HepG2 (cell line): ENCODE measurements at regions not wholly inside any gene's neighbourhood (a gene's known extent, or its start where the extent isn't known, plus 50 kb on each side); places are given as distances from the start of the nearest gene placed in this dataset.

ENCODE experiments used
- ATAC-seq: fragments of 200-7000 bp; cut with Tn5 transposase; 3 replicates; pipeline ENCODE4 v1.9.1; 2020; ENCODE audit warnings: mild to moderate bottlenecking, moderate library complexity
- BruUV-seq: library from RNA; stranded (reverse); fragments of 400-500 nt; replicated peaks from 2 replicates; lab custom pipeline; 2021; lab: Mats Ljungman, UMichigan
- CTCF ChIA-PET: fragments of 300-600 bp; formaldehyde crosslinking; extraction: SDS; loops from one replicate; lab custom pipeline; 2021; ENCODE audit warnings: low total read pairs, inconsistent platforms, low intra/inter-chr PET ratio; lab: Yijun Ruan, JAX
- POLR2A ChIA-PET: fragments of 350-600 bp; sonication (Branson Sonifier 250); formaldehyde crosslinking; loops from one replicate; lab custom pipeline; 2020; ENCODE audit warnings: antibody characterized with exemption, inconsistent platforms; lab: Yijun Ruan, JAX
- DNase-seq: peaks from one replicate; pipeline ENCODE4 v3.0.0-alpha.2; 2015; ENCODE audit warnings: low spot score
- FAIRE-seq: peaks from 3 replicates; lab custom pipeline; 2011; peaks lifted over from hg19 to GRCh38; lab: Jason Lieb, UNC
- H2AFZ ChIP-seq: one replicate; pipeline ENCODE4 v1.6.1; 2011; ENCODE audit warnings: low read length, inconsistent platforms
- H3K27ac ChIP-seq: fragments of 300-600 bp; 3 replicates; pipeline ENCODE4 v1.8.0; 2011; ENCODE audit warnings: mixed run types, mild to moderate bottlenecking, mixed read lengths, low read length, inconsistent platforms; ENCODE audit not compliant: insufficient read depth; ENCODE audit errors: extremely low read length
- H3K27me3 ChIP-seq, 2 experiments: fragments of 200-600 bp in 1 of 2; 2 replicates in 1 of 2; 3 replicates in 1 of 2; pipeline versions ENCODE4 v1.6.0 to v1.8.0; 2011; ENCODE audit warnings: low read length in 2 of 2, mild to moderate bottlenecking in 2 of 2, moderate library complexity in 2 of 2, inconsistent platforms in 1 of 2; ENCODE audit not compliant: insufficient read depth in 2 of 2, control insufficient read depth in 1 of 2
- H3K36me3 ChIP-seq, 2 experiments: fragments of 200-600 bp in 1 of 2; replicated peaks in 1 of 2; 2 replicates in 1 of 2; 3 replicates in 1 of 2; pipeline versions ENCODE4 v1.5.1 to v1.8.0; 2011; ENCODE audit warnings: low read length in 2 of 2, inconsistent platforms in 1 of 2; ENCODE audit not compliant: insufficient read depth in 2 of 2, control insufficient read depth in 1 of 2
- H3K4me1 ChIP-seq: 2 replicates; pipeline ENCODE4 v1.5.1; 2012; ENCODE audit warnings: low read length, inconsistent platforms; ENCODE audit not compliant: insufficient read depth
- H3K4me2 ChIP-seq: 2 replicates; pipeline ENCODE4 v1.6.0; 2011; ENCODE audit warnings: low read depth, low read length, inconsistent platforms
- H3K4me3 ChIP-seq, 3 experiments: fragments of 200-600 bp in 1 of 3; sonication (generic), shearing (Covaris generic) in 1 of 3; replicated peaks in 1 of 3; 2 replicates each; pipeline ENCODE4 v1.5.1; 2011 to 2016; ENCODE audit warnings: low read length in 3 of 3, inconsistent platforms in 2 of 3, low read depth in 2 of 3, mild to moderate bottlenecking in 2 of 3, control low read depth in 1 of 3, mixed read lengths in 1 of 3; ENCODE audit not compliant: insufficient read depth in 1 of 3
- H3K79me2 ChIP-seq: one replicate; pipeline ENCODE4 v1.6.1; 2011; ENCODE audit warnings: low read length, inconsistent platforms; ENCODE audit not compliant: insufficient read depth
- H3K9ac ChIP-seq: 2 replicates; pipeline ENCODE4 v1.6.0; 2011; ENCODE audit warnings: mild to moderate bottlenecking, low read depth, low read length, inconsistent platforms; ENCODE audit not compliant: insufficient read depth
- H3K9me3 ChIP-seq: 2 replicates; pipeline ENCODE4 v1.5.1; 2012; ENCODE audit warnings: mild to moderate bottlenecking, low read length
- H4K20me1 ChIP-seq: 2 replicates; pipeline ENCODE4 v1.6.0; 2011; ENCODE audit warnings: inconsistent platforms, mild to moderate bottlenecking, low read length, moderate library complexity; ENCODE audit not compliant: insufficient read depth
- ATF1 ChIP-seq: IDR thresholded peaks from 2 replicates; pipeline ENCODE4 v1.6.1; 2016; ENCODE audit warnings: mild to moderate bottlenecking, control low read depth
- ATF7 ChIP-seq, 2 experiments: fragments of 450-650 bp in 1 of 2; sonication (generic) in 1 of 2; formaldehyde crosslinking in 1 of 2; IDR thresholded peaks; 2 replicates each; pipeline versions ENCODE4 v1.4.0 to v1.6.1; 2016 to 2020; ENCODE audit warnings: antibody characterized with exemption in 1 of 2, mild to moderate bottlenecking in 1 of 2, missing genetic modification reagents in 1 of 2
- CREB1 ChIP-seq, 2 experiments: fragments of 450-650 bp in 1 of 2; IDR thresholded peaks; 2 replicates each; pipeline ENCODE4 v1.6.1; 2016 to 2017; ENCODE audit warnings: control low read depth in 1 of 2, mild to moderate bottlenecking in 1 of 2, missing compliant biosample characterization in 1 of 2, missing genetic modification characterization in 1 of 2
- DNMT3B ChIP-seq: conservative IDR thresholded peaks from 2 replicates; pipeline ENCODE4 v1.6.1; 2016; ENCODE audit warnings: missing biosample characterization, control low read depth
- IKZF4 ChIP-seq: sonication (generic); formaldehyde crosslinking; IDR thresholded peaks from 2 replicates; pipeline ENCODE4 v1.5.1; 2020; ENCODE audit warnings: borderline replicate concordance, mild to moderate bottlenecking, low read depth, missing genetic modification reagents; ENCODE audit errors: not compliant biosample characterization
- KDM2A ChIP-seq: sonication (generic); formaldehyde crosslinking; IDR thresholded peaks from 2 replicates; pipeline ENCODE4 v1.4.0; 2020; ENCODE audit warnings: low read depth, missing genetic modification reagents, borderline replicate concordance
- KDM5A ChIP-seq: fragments of 200-600 bp; sonication (generic); IDR thresholded peaks from 2 replicates; pipeline ENCODE4 v1.7.0; 2018; ENCODE audit warnings: antibody characterized with exemption, mild to moderate bottlenecking, low read length, borderline replicate concordance
- MEIS1 ChIP-seq: sonication (generic); formaldehyde crosslinking; IDR thresholded peaks from 2 replicates; pipeline ENCODE4 v1.9.0; 2021; ENCODE audit warnings: mild to moderate bottlenecking, missing genetic modification reagents, moderate library complexity, borderline replicate concordance
- PHF8 ChIP-seq: sonication (generic); formaldehyde crosslinking; IDR thresholded peaks from 2 replicates; pipeline ENCODE4 v1.5.0; 2020; ENCODE audit warnings: missing genetic modification reagents
- RBM39 ChIP-seq: fragments of 200-400 bp; formaldehyde crosslinking; IDR thresholded peaks from one replicate; pipeline ENCODE4 v1.6.1; 2018; ENCODE audit warnings: antibody characterized with exemption, mild to moderate bottlenecking, low read depth, low read length; ENCODE audit not compliant: poor library complexity, severe bottlenecking
- RFX3 ChIP-seq: IDR thresholded peaks from 2 replicates; pipeline ENCODE4 v1.6.1; 2016; ENCODE audit warnings: missing biosample characterization, missing genetic modification reagents
- SMARCC2 ChIP-seq: fragments of 450-650 bp; IDR thresholded peaks from 2 replicates; pipeline ENCODE4 v1.6.1; 2017; ENCODE audit warnings: antibody characterized with exemption, mild to moderate bottlenecking
- TAF15 ChIP-seq: fragments of 200-400 bp; formaldehyde crosslinking; IDR thresholded peaks from one replicate; pipeline ENCODE4 v1.6.1; 2018; ENCODE audit warnings: mild to moderate bottlenecking, low read depth, low read length; ENCODE audit not compliant: poor library complexity, severe bottlenecking
- ZKSCAN1 ChIP-seq: fragments of 150-350 bp; IDR thresholded peaks from 2 replicates; pipeline ENCODE4 v1.6.1; 2014; ENCODE audit warnings: low read length
- ZNF205 ChIP-seq: IDR thresholded peaks from 2 replicates; pipeline ENCODE4 v1.6.1; 2018; ENCODE audit warnings: missing biosample characterization, missing genetic modification reagents
- ZNF33A ChIP-seq: sonication (generic); formaldehyde crosslinking; IDR thresholded peaks from 2 replicates; pipeline ENCODE4 v1.5.1; 2020; ENCODE audit warnings: missing genetic modification reagents, mild to moderate bottlenecking, moderate library complexity, borderline replicate concordance
- ZNF430 ChIP-seq: sonication (generic); formaldehyde crosslinking; IDR thresholded peaks from 2 replicates; pipeline ENCODE4 v1.9.0; 2021; ENCODE audit warnings: mild to moderate bottlenecking, missing genetic modification reagents
- ZNF441 ChIP-seq: sonication (generic); formaldehyde crosslinking; IDR thresholded peaks from 2 replicates; pipeline ENCODE4 v1.7.0; 2021; ENCODE audit warnings: missing genetic modification reagents, borderline replicate concordance
- ZNF709 ChIP-seq: sonication (generic); formaldehyde crosslinking; IDR thresholded peaks from 2 replicates; pipeline ENCODE4 v1.5.0; 2020; ENCODE audit warnings: mild to moderate bottlenecking, missing genetic modification reagents
- ZNF781 ChIP-seq: sonication (generic); formaldehyde crosslinking; IDR thresholded peaks from 2 replicates; pipeline ENCODE4 v1.5.1; 2020; ENCODE audit warnings: borderline replicate concordance, mild to moderate bottlenecking, missing genetic modification reagents; ENCODE audit errors: not compliant biosample characterization
- ZNF790 ChIP-seq: sonication (generic); formaldehyde crosslinking; IDR thresholded peaks from 2 replicates; pipeline ENCODE4 v1.8.0; 2022; ENCODE audit warnings: missing genetic modification reagents, mild to moderate bottlenecking, borderline replicate concordance
- WGBS: methylation state at CpG from one replicate; pipeline ENCODE4 v1.1.6; 2017; ENCODE audit warnings: low lambda C conversion rate; 5-methylcytosine and 5-hydroxymethylcytosine counted together
- in situ Hi-C: cut with HindIII; loops from 2 replicates; pipeline ENCODE4 v1.10.0; 2017; ENCODE audit warnings: low pct_unique_long_range_greater_than_20kb; ENCODE audit not compliant: extremely low pct_ligation_motif_present
- intact Hi-C: fragments of 100-400 bp; cut with micrococcal nuclease; formaldehyde crosslinking; loops from one replicate; pipeline ENCODE4 v1.10.0; 2022; ENCODE audit not compliant: unreplicated experiment

- in situ Hi-C loops (no loop called here), intact Hi-C loops (no loop called here)
- Histone ChIP-seq H3K27me3 (0 out of 5 replicates have a peak, but pooled peaks cover 0 to 8% of the 10 kb centered on the region in 2 experiments), H3K4me2 (no peak overlapping the region), H3K79me2 (no peaks in the 10 kb centered on the region), H3K9me3 (no peaks in the 10 kb centered on the region), H4K20me1 (no peaks in the 10 kb centered on the region), H2AFZ (no peak overlapping the region), H3K36me3 (no peaks in the 10 kb centered on the region), H3K9ac (no peak overlapping the region), H3K27ac (no peak overlapping the region), H3K4me3 (no peak overlapping the region), H3K4me1 (no peaks in the 10 kb centered on the region)
- ChIA-PET POLR2A (no interaction called here), CTCF (no interaction called here)
- DNase-seq (no peak), FAIRE-seq (no peak), ATAC-seq (no peak)
- no TSS peak for BruUV-seq
- TF ChIP-seq IKZF4 (no peak), ZNF441 (CRISPR knock-in tag) (no peak), ZNF205 (CRISPR knock-in tag) (no peak), RFX3 (CRISPR knock-in tag) (no peak), PHF8 (CRISPR knock-in tag) (no peak), RBM39 (no peak), ZNF430 (CRISPR knock-in tag) (no peak), ZNF33A (CRISPR knock-in tag) (no peak)
- 57% methylated on average over 4 of the region's 4 CpGs for WGBS
Measured at GRCh38 chr6:159557031-159557430, 136.0 kb downstream of the SOD2 start.

GRCh38 chr6:159555082-159555875, 137.8 kb downstream of the SOD2 start:
- Histone ChIP-seq H3K79me2 (no peaks in the 10 kb centered on the region), H3K36me3 (no peaks in the 10 kb centered on the region), H3K27ac (no peak overlapping the region), H4K20me1 (no peaks in the 10 kb centered on the region), H3K4me1 (no peaks in the 10 kb centered on the region), H3K9ac (no peak overlapping the region), H3K27me3 (0 out of 5 replicates have a peak, but pooled peaks cover 0 to 8% of the 10 kb centered on the region in 2 experiments), H3K4me2 (no peak overlapping the region), H2AFZ (no peak overlapping the region), H3K9me3 (no peaks in the 10 kb centered on the region), H3K4me3 (no peak overlapping the region)
- intact Hi-C loops (no loop called here), in situ Hi-C loops (no loop called here)
- 2% methylated on average over 5 of the region's 5 CpGs for WGBS
- ATAC-seq (no peak), DNase-seq (no peak), FAIRE-seq (no peak)
- CTCF ChIA-PET = no interaction called here
- BruUV-seq = no TSS peak
- POLR2A ChIA-PET = no interaction called here
- TF ChIP-seq ZNF709 (CRISPR knock-in tag) (no peak), DNMT3B (no peak), ZKSCAN1 (no peak), ATF7 (IDR thresholded peaks at IDR 0.05) (peak; percentile 94), ATF7 (CRISPR knock-in tag; IDR thresholded peaks at IDR 0.05) (no peak), ZNF790 (CRISPR knock-in tag) (no peak), CREB1 (IDR thresholded peaks at IDR 0.05) (peak; percentile 92), CREB1 (CRISPR knock-in tag; IDR thresholded peaks at IDR 0.05) (no peak), KDM2A (CRISPR knock-in tag) (no peak), KDM5A (no peak), ATF1 (no peak), TAF15 (no peak), ZNF781 (CRISPR knock-in tag) (no peak), MEIS1 (CRISPR knock-in tag) (no peak), SMARCC2 (no peak)
